ENCODE measurements at regions not wholly inside any gene's neighbourhood (a gene's known extent, or its start where the extent isn't known, plus 50 kb on each side); places are given as distances from the start of the nearest gene placed in this dataset.

GRCh38 chr10:124302951-124303505 is 115.7 kb downstream of the OAT start:
- dilution Hi-C loops (cut with MboI; ENCODE audit: extremely low pct_ligation_motif_present, low sequenced_read_pairs), result no loop called here
- Histone ChIP-seq H3K27me3 (ENCODE audit: control insufficient read depth, extremely low read depth, insufficient read depth, low read length) (peaks cover 4% of the 10 kb centered on the region), H3K9me1 (ENCODE audit: control insufficient read depth, extremely low read depth, insufficient read depth, low read length) (no peaks in the 10 kb centered on the region), H2AFZ (ENCODE audit: control insufficient read depth, low read length) (no peak overlapping the region), H3K9me3 (ENCODE audit: control insufficient read depth, low read depth, low read length) (peaks cover 8% of the 10 kb centered on the region), H3K36me3 (ENCODE audit: control insufficient read depth in 2 of 2, extremely low read depth in 1 of 2, insufficient read depth in 2 of 2, low read length in 2 of 2) (no peaks in the 10 kb centered on the region), H3K27ac (ENCODE audit: control insufficient read depth, insufficient read depth, low read length) (no peak overlapping the region), H3K9ac (ENCODE audit: control insufficient read depth, extremely low read depth, insufficient read depth, low read length) (no peak overlapping the region), H4K20me1 (ENCODE audit: control insufficient read depth, extremely low read depth, insufficient read depth, low read length) (no peaks in the 10 kb centered on the region), H3K4me2 (ENCODE audit: control insufficient read depth, extremely low read depth, insufficient read depth, low read depth, low read length) (no peak overlapping the region), H3K4me3 (ENCODE audit: control insufficient read depth in 2 of 3, extremely low read depth in 1 of 3, insufficient read depth in 2 of 3, low read depth in 1 of 3, low read length in 3 of 3) (no peak overlapping the region), H3K79me2 (ENCODE audit: control insufficient read depth, insufficient read depth, low read length) (no peaks in the 10 kb centered on the region), H3K4me1 (ENCODE audit: control insufficient read depth, extremely low read depth, insufficient read depth, low read length) (peaks cover 12% of the 10 kb centered on the region)
- DNase-seq (ENCODE audit: low read depth, low spot score) (no peak), FAIRE-seq (no peak)
- no peak for TF ChIP-seq EZH2 (IDR thresholded peaks at IDR 0.05; ENCODE audit: low read length)

GRCh38 chr10:124301736-124302135 is 117.0 kb downstream of the OAT start:
- H3K9me3 ChIP-seq (ENCODE audit: control insufficient read depth, low read depth, low read length), result peaks cover 8% of the 10 kb centered on the region
- peaks cover 13% of the 10 kb centered on the region for H3K4me1 ChIP-seq (ENCODE audit: control insufficient read depth, extremely low read depth, insufficient read depth, low read length)
- H2AFZ ChIP-seq (ENCODE audit: control insufficient read depth, low read length), result no peak overlapping the region
- H3K27ac ChIP-seq (ENCODE audit: control insufficient read depth, insufficient read depth, low read length), result no peak overlapping the region
- dilution Hi-C loops (cut with MboI; ENCODE audit: extremely low pct_ligation_motif_present, low sequenced_read_pairs), result no loop called here
- peaks cover 4% of the 10 kb centered on the region for H3K27me3 ChIP-seq (ENCODE audit: control insufficient read depth, extremely low read depth, insufficient read depth, low read length)
- no peak overlapping the region for H3K4me3 ChIP-seq (ENCODE audit: control insufficient read depth in 2 of 3, extremely low read depth in 1 of 3, insufficient read depth in 2 of 3, low read depth in 1 of 3, low read length in 3 of 3)
- H4K20me1 ChIP-seq (ENCODE audit: control insufficient read depth, extremely low read depth, insufficient read depth, low read length), result no peaks in the 10 kb centered on the region
- no peak overlapping the region for H3K9ac ChIP-seq (ENCODE audit: control insufficient read depth, extremely low read depth, insufficient read depth, low read length)
- TF ChIP-seq EZH2 (IDR thresholded peaks at IDR 0.05; ENCODE audit: low read length) (no peak), CTCF (optimal IDR thresholded peaks at IDR 0.05 in 1 of 3, IDR thresholded peaks at IDR 0.05 in 1 of 3, conservative IDR thresholded peaks at IDR 0.05 in 1 of 3; ENCODE audit: extremely low read depth in 1 of 3, insufficient read depth in 2 of 3, low read length in 3 of 3) (no peak)
- no peaks in the 10 kb centered on the region for H3K9me1 ChIP-seq (ENCODE audit: control insufficient read depth, extremely low read depth, insufficient read depth, low read length)
- H3K4me2 ChIP-seq (ENCODE audit: control insufficient read depth, extremely low read depth, insufficient read depth, low read depth, low read length), result no peak overlapping the region
- no peaks in the 10 kb centered on the region for H3K79me2 ChIP-seq (ENCODE audit: control insufficient read depth, insufficient read depth, low read length)
- H3K36me3 ChIP-seq (ENCODE audit: control insufficient read depth in 2 of 2, extremely low read depth in 1 of 2, insufficient read depth in 2 of 2, low read length in 2 of 2), result no peaks in the 10 kb centered on the region
- no peak for DNase-seq (ENCODE audit: low read depth, low spot score)
- FAIRE-seq, result no peak

- peaks cover 8% of the 10 kb centered on the region for H3K9me3 ChIP-seq (ENCODE audit: control insufficient read depth, low read depth, low read length)
- no peak overlapping the region for H3K9ac ChIP-seq (ENCODE audit: control insufficient read depth, extremely low read depth, insufficient read depth, low read length)
- peaks cover 23% of the 10 kb centered on the region for H3K4me1 ChIP-seq (ENCODE audit: control insufficient read depth, extremely low read depth, insufficient read depth, low read length)
- H3K27ac ChIP-seq (ENCODE audit: control insufficient read depth, insufficient read depth, low read length), result no peak overlapping the region
- no peak overlapping the region for H3K4me3 ChIP-seq (ENCODE audit: control insufficient read depth in 2 of 3, extremely low read depth in 1 of 3, insufficient read depth in 2 of 3, low read depth in 1 of 3, low read length in 3 of 3)
- no peak for TF ChIP-seq CTCF (optimal IDR thresholded peaks at IDR 0.05 in 1 of 3, IDR thresholded peaks at IDR 0.05 in 1 of 3, conservative IDR thresholded peaks at IDR 0.05 in 1 of 3; ENCODE audit: extremely low read depth in 1 of 3, insufficient read depth in 2 of 3, low read length in 3 of 3)
- no peak for TF ChIP-seq EZH2 (IDR thresholded peaks at IDR 0.05; ENCODE audit: low read length)
- H4K20me1 ChIP-seq (ENCODE audit: control insufficient read depth, extremely low read depth, insufficient read depth, low read length), result no peaks in the 10 kb centered on the region
- dilution Hi-C loops (cut with MboI; ENCODE audit: extremely low pct_ligation_motif_present, low sequenced_read_pairs), result no loop called here
- no peak for FAIRE-seq
- H3K36me3 ChIP-seq (ENCODE audit: control insufficient read depth in 2 of 2, extremely low read depth in 1 of 2, insufficient read depth in 2 of 2, low read length in 2 of 2), result no peaks in the 10 kb centered on the region
- H3K9me1 ChIP-seq (ENCODE audit: control insufficient read depth, extremely low read depth, insufficient read depth, low read length), result no peaks in the 10 kb centered on the region
- no peak overlapping the region for H2AFZ ChIP-seq (ENCODE audit: control insufficient read depth, low read length)
- peaks cover 4% of the 10 kb centered on the region for H3K27me3 ChIP-seq (ENCODE audit: control insufficient read depth, extremely low read depth, insufficient read depth, low read length)
- H3K4me2 ChIP-seq (ENCODE audit: control insufficient read depth, extremely low read depth, insufficient read depth, low read depth, low read length), result no peak overlapping the region
- no peak for DNase-seq (ENCODE audit: low read depth, low spot score)
- H3K79me2 ChIP-seq (ENCODE audit: control insufficient read depth, insufficient read depth, low read length), result no peaks in the 10 kb centered on the region
These were observed 118.0 kb downstream of the OAT start for GRCh38 chr10:124300735-124301134.
